ENCODE measurements at regions not wholly inside any gene's neighbourhood (a gene's known extent, or its start where the extent isn't known, plus 50 kb on each side); places are given as distances from the start of the nearest gene placed in this dataset.

DNA sequence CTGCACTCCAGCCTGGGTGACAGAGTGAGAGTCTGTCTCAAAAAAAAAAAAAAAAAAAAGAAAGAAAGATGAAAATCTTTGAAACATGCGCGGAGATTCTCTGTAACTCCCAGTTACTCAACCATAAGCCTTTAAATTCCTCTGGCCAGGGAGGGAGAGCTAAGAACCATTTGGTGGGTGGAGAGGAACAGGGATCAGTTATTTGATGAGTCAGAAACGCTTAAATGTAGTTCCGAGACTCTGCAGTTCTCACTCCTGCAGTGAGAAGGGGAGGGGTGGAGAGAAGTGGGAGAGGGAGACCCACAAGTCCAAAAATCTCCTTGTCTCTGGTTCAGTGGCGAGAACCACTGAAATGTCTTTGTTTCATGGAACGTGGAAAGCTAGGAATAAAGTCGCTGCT is 266.7 kb downstream of the SOX9 start:
- TF ChIP-seq CTCF (IDR thresholded peaks at IDR 0.05) (no peak), POLR2A (IDR thresholded peaks at IDR 0.05) (no peak)

All from thyroid gland (tissue), 4 donors.